ENCODE measurements at regions not wholly inside any gene's neighbourhood (a gene's known extent, or its start where the extent isn't known, plus 50 kb on each side); places are given as distances from the start of the nearest gene placed in this dataset.

DNA sequence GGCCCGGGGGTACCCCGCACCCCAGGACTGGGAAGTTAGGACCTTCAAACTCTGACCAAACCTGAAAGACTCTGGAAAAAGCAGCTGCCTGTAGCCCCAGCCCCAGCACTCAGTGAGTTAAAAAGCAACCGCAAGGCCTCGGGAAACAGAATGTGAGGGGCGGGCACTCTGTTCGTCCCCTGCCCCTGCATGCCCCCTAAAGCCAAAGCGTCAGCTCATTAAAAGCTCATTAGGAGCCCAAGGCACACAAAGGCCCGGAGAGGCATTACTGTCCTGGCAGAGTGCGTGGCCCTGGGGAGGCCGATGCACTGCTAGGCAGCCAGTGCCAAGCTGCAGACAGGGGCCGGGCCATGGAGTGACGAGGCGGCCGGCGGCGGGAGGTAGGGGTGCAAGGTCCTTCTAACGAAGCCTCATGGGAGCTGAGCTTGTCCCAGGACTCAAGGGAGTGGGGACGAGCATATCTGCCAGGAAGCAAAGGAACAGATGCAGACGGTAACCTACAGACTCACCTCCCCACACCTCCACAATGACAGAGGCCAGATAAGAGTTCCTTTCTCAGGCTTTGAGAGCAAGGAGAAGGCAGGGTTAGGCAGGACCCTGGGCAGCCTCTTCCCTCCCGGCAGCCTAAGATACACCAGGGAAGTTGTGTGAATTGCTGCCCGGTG lies 116.8 kb downstream of the ENGASE start:
- TF ChIP-seq GATA3 (IDR thresholded peaks at IDR 0.05; ENCODE audit: low read depth, low read length) (no peak), GATA2 (IDR thresholded peaks at IDR 0.05; ENCODE audit: low read depth, low read length) (no peak)

- TF ChIP-seq GATA2 (IDR thresholded peaks at IDR 0.05; ENCODE audit: low read depth, low read length) (no peak), GATA3 (IDR thresholded peaks at IDR 0.05; ENCODE audit: low read depth, low read length) (no peak)
Observed at GRCh38 chr17:79189305-79189704, 114.7 kb downstream of the ENGASE start.

GRCh38 chr17:79188685-79189084 lies 114.1 kb downstream of the ENGASE start:
- TF ChIP-seq GATA3 (IDR thresholded peaks at IDR 0.05; ENCODE audit: low read depth, low read length) (no peak), GATA2 (IDR thresholded peaks at IDR 0.05; ENCODE audit: low read depth, low read length) (no peak)

GRCh38 chr17:79188048-79188447 lies 113.4 kb downstream of the ENGASE start:
- TF ChIP-seq GATA3 (IDR thresholded peaks at IDR 0.05; ENCODE audit: low read depth, low read length) (no peak), GATA2 (IDR thresholded peaks at IDR 0.05; ENCODE audit: low read depth, low read length) (no peak)

- TF ChIP-seq GATA3 (IDR thresholded peaks at IDR 0.05; ENCODE audit: low read depth, low read length) = no peak
- TF ChIP-seq GATA2 (IDR thresholded peaks at IDR 0.05; ENCODE audit: low read depth, low read length) = no peak
Observed at GRCh38 chr17:79187186-79187585, 112.6 kb downstream of the ENGASE start.

DNA sequence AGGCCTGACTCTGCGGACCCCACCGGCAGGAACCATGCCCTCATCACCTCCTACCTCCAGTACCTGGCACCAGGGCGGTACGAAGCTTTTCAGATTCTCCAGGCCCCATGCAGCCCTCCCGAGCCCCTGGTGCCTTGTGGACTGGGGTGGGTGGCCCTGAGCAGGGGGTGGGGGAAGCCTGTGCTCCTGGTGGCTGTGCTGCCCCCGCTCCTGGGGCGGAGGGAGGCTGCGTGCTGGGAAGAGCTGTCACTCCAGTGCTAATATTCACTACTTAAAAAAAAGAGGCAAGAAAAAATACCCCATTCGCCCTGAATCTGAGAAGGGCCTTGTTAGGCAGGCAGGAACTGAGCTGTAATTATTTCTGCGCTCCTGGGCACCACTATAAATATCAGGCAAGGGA lies 111.8 kb downstream of the ENGASE start:
- TF ChIP-seq GATA3 (IDR thresholded peaks at IDR 0.05; ENCODE audit: low read depth, low read length) (no peak), GATA2 (IDR thresholded peaks at IDR 0.05; ENCODE audit: low read depth, low read length) (no peak)

DNA sequence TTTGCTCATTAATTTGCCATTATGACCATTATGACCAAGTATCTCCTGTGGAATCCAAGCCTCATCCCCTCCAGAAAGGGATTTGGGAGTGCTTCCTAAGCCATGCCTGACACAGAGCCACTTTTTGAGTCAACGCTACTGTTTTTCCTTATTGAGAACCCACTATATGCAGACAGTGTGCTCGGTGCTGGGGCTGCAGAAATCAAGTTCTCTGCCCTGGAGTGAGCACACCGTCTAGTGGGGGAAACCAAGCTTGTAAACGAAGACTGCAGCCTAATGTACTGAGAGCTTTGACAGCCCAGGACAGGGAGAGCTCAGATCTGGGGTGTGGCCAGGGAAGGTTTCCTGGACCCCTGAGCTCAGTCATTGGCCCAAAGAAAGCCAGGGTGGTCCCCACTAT lies 111.0 kb downstream of the ENGASE start:
- TF ChIP-seq GATA2 (IDR thresholded peaks at IDR 0.05; ENCODE audit: low read depth, low read length) = no peak

DNA sequence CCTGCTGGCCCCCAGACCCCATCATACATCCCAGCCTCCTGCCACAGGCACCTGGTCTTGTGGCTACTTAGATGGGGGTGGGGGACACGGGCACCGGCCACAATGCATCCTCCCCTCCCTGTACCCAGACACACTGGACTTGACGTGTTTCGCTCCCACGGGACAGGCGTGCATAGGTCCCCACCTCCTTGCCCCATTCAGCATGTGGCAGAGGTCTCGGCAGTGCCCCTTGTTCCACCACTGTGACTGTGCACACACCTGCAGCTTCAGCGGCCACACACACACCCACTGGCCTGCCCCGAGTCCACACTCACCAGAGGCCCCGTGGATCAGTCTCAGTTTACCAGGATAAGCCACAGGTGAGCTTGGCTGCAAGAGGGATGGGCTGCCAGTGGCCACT lies 109.6 kb downstream of the ENGASE start:
- no peak for TF ChIP-seq GATA3 (IDR thresholded peaks at IDR 0.05; ENCODE audit: low read depth, low read length)
- TF ChIP-seq GATA2 (IDR thresholded peaks at IDR 0.05; ENCODE audit: low read depth, low read length) = no peak

- TF ChIP-seq GATA3 (IDR thresholded peaks at IDR 0.05; ENCODE audit: low read depth, low read length) (no peak), GATA2 (IDR thresholded peaks at IDR 0.05; ENCODE audit: low read depth, low read length) (no peak)
Observed at GRCh38 chr17:79183293-79184158, 108.9 kb downstream of the ENGASE start.

- no peak for TF ChIP-seq GATA2 (IDR thresholded peaks at IDR 0.05; ENCODE audit: low read depth, low read length)
- no peak for TF ChIP-seq GATA3 (IDR thresholded peaks at IDR 0.05; ENCODE audit: low read depth, low read length)
Observed at GRCh38 chr17:79183043-79183292, 108.3 kb downstream of the ENGASE start.

DNA sequence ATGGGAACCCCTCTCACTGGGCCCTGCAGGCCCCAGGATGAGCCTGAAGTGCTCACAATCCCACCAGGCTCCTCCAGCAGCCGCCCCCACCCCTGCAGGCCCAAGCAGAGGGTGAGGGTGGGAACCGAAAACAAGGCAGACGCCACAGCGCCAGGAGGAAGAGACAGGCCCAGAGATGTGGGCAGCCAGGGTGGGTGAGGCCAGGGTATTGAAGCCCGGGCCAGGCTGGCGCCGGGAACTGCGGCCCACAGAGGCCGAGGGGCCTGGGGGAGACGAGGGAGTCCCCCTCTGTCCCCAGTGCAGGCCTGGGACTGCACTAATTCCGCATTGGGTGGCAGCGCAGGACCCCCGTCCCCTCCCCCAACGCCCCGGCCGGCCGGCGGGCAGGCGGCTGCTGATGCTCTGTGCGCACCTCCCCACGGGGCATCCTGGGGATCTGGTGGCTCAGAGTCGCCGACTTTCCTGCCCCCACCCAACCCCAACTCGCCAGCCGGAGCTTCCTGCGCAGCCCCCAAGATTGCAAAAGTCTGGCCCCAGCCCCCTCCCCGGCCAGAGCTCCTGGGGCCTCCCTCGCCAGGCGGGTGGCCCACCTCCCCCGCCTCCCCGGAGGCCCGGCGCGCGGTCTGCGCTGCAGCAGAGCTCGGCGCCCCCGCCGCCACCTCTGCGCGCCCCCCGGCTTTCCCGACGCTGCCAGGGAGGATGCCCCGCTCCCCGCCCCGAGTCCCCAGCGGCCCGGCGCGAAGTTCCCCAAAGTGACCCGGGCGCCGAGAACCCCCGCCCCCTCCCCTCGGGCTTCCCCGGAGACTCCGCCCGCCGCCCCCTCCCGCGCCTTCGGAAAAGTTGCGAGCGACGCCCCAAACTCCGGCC lies 107.8 kb downstream of the ENGASE start:
- TF ChIP-seq GATA3 (IDR thresholded peaks at IDR 0.05; ENCODE audit: low read depth, low read length) (no peak), GATA2 (IDR thresholded peaks at IDR 0.05; ENCODE audit: low read depth, low read length) (no peak)

GRCh38 chr17:79180358-79181005 lies 105.9 kb downstream of the ENGASE start:
- TF ChIP-seq GATA2 (IDR thresholded peaks at IDR 0.05; ENCODE audit: low read depth, low read length) (no peak), GATA3 (IDR thresholded peaks at IDR 0.05; ENCODE audit: low read depth, low read length) (no peak)

GRCh38 chr17:79179334-79179733 lies 104.7 kb downstream of the ENGASE start:
- TF ChIP-seq GATA2 (IDR thresholded peaks at IDR 0.05; ENCODE audit: low read depth, low read length) (no peak), GATA3 (IDR thresholded peaks at IDR 0.05; ENCODE audit: low read depth, low read length) (no peak)

GRCh38 chr17:79177877-79178276 lies 103.3 kb downstream of the ENGASE start:
- TF ChIP-seq GATA2 (IDR thresholded peaks at IDR 0.05; ENCODE audit: low read depth, low read length) (no peak), GATA3 (IDR thresholded peaks at IDR 0.05; ENCODE audit: low read depth, low read length) (no peak)

Measured in SH-SY5Y (cell line).